A673 (cell line): ENCODE measurements at regions not wholly inside any gene's neighbourhood (a gene's known extent, or its start where the extent isn't known, plus 50 kb on each side); places are given as distances from the start of the nearest gene placed in this dataset.
A peak's percentile ranks its signal among the peaks of the same experiment; 100 is the strongest.

Experiments used
- BruUV-seq: library from RNA; stranded (reverse); fragments of 400-500 nt; replicated peaks from 2 replicates; lab custom pipeline; 2021; lab: Mats Ljungman, UMichigan
- CTCF ChIA-PET: fragments of 300-600 bp; sonication (Branson Sonifier 250); formaldehyde crosslinking; loops from one replicate; lab custom pipeline; 2022; ENCODE audit warnings: antibody characterized with exemption; lab: Charles Lee
- POLR2A ChIA-PET: fragments of 300-600 bp; sonication (Branson Sonifier 250); formaldehyde crosslinking; loops from one replicate; lab custom pipeline; 2022; ENCODE audit warnings: antibody characterized with exemption; ENCODE audit not compliant: low non-redundant PET; lab: Charles Lee
- DNase-seq: peaks from one replicate; pipeline ENCODE4 v3.0.0-alpha.2; 2015; ENCODE audit warnings: low spot score
- H3K27ac ChIP-seq: fragments of 200-600 bp; sonication (generic); 2 replicates; pipeline ENCODE4 v1.5.1; 2016; ENCODE audit warnings: mixed run types, low read depth, mild to moderate bottlenecking, mixed read lengths, antibody characterized with exemption, low read length; ENCODE audit not compliant: poor library complexity, severe bottlenecking
- H3K27me3 ChIP-seq: fragments of 200-600 bp; sonication (generic); replicated peaks from 2 replicates; pipeline ENCODE4 v1.6.1; 2017; ENCODE audit warnings: mixed run types, low read depth, mild to moderate bottlenecking, mixed read lengths, antibody characterized with exemption, low read length; ENCODE audit not compliant: insufficient read depth, poor library complexity
- H3K36me3 ChIP-seq: fragments of 200-600 bp; sonication (generic); 2 replicates; pipeline ENCODE4 v1.6.1; 2016; ENCODE audit warnings: mixed run types, mild to moderate bottlenecking, mixed read lengths, antibody characterized with exemption, low read length; ENCODE audit not compliant: insufficient read depth, poor library complexity, severe bottlenecking
- H3K4me1 ChIP-seq: fragments of 200-600 bp; sonication (generic); 2 replicates; pipeline ENCODE4 v1.6.1; 2017; ENCODE audit warnings: mixed run types, mild to moderate bottlenecking, mixed read lengths, antibody characterized with exemption, low read length; ENCODE audit not compliant: insufficient read depth, poor library complexity, severe bottlenecking
- H3K4me3 ChIP-seq: fragments of 200-600 bp; sonication (generic); 2 replicates; pipeline ENCODE4 v1.5.1; 2016; ENCODE audit warnings: low read depth, mixed run types, mild to moderate bottlenecking, mixed read lengths, low read length; ENCODE audit not compliant: poor library complexity, severe bottlenecking
- H3K9me3 ChIP-seq: fragments of 200-600 bp; sonication (generic); 2 replicates; pipeline ENCODE4 v1.6.1; 2016; ENCODE audit warnings: mixed run types, low read depth, mild to moderate bottlenecking, mixed read lengths, antibody characterized with exemption, low read length; ENCODE audit not compliant: poor library complexity, severe bottlenecking
- EZH2 ChIP-seq: fragments of 200-600 bp; sonication (generic); IDR thresholded peaks from 2 replicates; pipeline ENCODE4 v1.6.1; 2017; ENCODE audit warnings: borderline replicate concordance, low read depth, mild to moderate bottlenecking, mixed read lengths, antibody characterized with exemption, low read length; ENCODE audit not compliant: poor library complexity, severe bottlenecking
- intact Hi-C: fragments of 100-400 bp; cut with micrococcal nuclease; formaldehyde crosslinking; loops from one replicate; pipeline ENCODE4 v1.10.0; 2022; ENCODE audit not compliant: unreplicated experiment
- TF ChIP-seq, protein P1 (sequence below): fragments of 300-800, 200-600 bp; sonication (generic); conservative IDR thresholded peaks from 2 replicates; pipeline ENCODE4 v1.5.1; 2017; ENCODE audit warnings: low read depth, mild to moderate bottlenecking, antibody characterized with exemption, low read length, moderate library complexity, mixed read lengths

DNA sequence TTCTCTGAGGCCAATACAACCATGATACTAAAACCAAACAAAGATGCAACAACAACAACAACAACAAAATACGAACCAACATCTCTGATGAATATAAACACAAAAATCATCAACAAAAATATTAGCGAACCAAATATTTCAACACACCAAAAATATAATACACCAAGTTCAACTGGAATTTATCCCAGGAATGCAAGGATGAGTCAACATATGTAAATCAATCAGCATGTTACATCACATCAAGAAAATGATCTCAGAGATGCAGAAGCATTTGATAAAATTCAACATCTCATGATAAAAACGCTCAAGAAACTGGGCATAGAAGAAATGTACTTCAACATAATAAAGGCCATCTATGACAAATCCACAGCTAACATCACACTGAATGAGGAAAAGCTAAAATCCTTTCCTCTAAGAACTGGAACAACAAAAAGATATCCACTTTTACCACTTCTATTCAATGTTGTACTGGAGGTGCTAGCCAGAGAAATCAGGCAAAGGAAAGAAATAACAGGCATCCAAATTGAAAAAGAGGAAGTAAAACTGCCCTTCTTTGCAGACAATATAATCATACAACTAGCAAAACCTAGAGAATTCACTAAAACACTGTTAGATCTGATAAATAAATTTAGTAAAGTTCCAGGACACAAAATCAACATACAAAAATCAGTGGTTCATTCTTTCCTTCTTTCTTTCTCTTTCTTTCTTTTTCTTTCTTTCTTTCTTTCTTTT is 2448.7 kb upstream of the PCDH20 start:
- intact Hi-C loops: no loop called here
- Histone ChIP-seq H3K27me3 (no peaks in the 10 kb centered on the region), H3K9me3 (no peaks in the 10 kb centered on the region), H3K4me1 (no peaks in the 10 kb centered on the region), H3K4me3 (no peak overlapping the region), H3K27ac (no peak overlapping the region), H3K36me3 (no peaks in the 10 kb centered on the region)
- POLR2A ChIA-PET: no interaction called here
- no TSS peak for BruUV-seq
- TF ChIP-seq, protein P1, sequence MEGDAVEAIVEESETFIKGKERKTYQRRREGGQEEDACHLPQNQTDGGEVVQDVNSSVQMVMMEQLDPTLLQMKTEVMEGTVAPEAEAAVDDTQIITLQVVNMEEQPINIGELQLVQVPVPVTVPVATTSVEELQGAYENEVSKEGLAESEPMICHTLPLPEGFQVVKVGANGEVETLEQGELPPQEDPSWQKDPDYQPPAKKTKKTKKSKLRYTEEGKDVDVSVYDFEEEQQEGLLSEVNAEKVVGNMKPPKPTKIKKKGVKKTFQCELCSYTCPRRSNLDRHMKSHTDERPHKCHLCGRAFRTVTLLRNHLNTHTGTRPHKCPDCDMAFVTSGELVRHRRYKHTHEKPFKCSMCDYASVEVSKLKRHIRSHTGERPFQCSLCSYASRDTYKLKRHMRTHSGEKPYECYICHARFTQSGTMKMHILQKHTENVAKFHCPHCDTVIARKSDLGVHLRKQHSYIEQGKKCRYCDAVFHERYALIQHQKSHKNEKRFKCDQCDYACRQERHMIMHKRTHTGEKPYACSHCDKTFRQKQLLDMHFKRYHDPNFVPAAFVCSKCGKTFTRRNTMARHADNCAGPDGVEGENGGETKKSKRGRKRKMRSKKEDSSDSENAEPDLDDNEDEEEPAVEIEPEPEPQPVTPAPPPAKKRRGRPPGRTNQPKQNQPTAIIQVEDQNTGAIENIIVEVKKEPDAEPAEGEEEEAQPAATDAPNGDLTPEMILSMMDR: no peak
- TF ChIP-seq EZH2: no peak
- DNase-seq: peak; percentile 11
- CTCF ChIA-PET: interaction anchor here (0.6 kb wide), 1 partner anchor 830 kb away, joined by 5 read pairs; no protein-coding TSS in a partner anchor

DNA sequence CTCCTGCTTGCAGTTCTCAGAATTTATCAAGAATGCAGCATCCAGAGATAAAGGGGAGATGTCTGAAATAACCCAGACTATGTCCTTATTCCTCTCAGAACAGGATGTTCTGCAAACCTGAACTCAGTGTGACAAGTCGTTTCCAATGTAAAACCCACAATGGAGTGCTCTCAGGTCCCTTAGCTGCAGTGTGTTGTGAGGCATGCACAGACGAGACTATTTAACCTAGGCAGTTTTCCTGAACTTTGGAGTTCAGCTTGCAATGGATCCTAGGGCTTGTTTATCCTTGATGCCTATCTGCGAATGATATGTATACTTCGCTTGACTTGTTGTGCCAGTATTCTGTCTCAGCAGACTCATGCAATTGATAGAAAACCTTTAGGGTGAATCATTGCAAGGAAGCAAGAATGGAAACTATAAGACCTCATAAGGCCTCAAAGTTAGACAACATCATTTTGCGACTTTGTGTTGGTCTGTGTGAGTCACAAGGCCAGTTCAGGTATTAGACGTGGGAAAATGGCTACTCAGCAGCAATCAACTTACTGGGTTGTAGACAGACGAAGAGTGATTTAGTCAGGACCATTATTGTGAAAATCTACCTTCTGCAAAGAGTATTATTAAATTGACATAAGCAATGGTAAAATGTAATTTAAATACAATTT is 2439.9 kb upstream of the PCDH20 start:
- Histone ChIP-seq H3K27me3 (no peaks in the 10 kb centered on the region), H3K9me3 (no peaks in the 10 kb centered on the region), H3K27ac (no peak overlapping the region), H3K4me3 (no peak overlapping the region), H3K36me3 (no peaks in the 10 kb centered on the region), H3K4me1 (peaks cover 5% of the 10 kb centered on the region)
- no TSS peak for BruUV-seq
- ChIA-PET POLR2A (no interaction called here), CTCF (no interaction called here)
- DNase-seq: no peak
- intact Hi-C loops: no loop called here
- TF ChIP-seq EZH2: no peak
- TF ChIP-seq, protein P1: no peak

DNA sequence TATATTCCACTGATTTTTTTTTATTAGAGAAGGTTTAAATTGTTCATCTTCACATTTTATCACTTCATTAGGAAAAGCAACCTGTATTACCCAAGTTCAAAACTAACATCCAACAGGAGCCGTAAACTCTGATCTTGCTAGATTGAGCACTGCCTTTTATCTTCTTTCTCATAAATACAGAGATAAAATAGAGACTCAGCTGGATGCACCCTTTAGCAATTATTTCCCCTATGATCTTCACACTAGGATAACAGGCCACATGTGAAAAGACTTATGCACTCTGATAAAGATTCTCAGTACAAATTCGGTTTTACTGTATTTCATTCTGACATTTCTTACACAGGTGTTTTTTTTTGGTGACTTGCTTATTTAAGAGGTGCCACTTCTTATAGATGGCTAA is 2438.2 kb upstream of the PCDH20 start:
- Histone ChIP-seq H3K27ac (no peak overlapping the region), H3K4me3 (no peak overlapping the region), H3K36me3 (no peaks in the 10 kb centered on the region), H3K4me1 (peaks cover 5% of the 10 kb centered on the region), H3K9me3 (no peaks in the 10 kb centered on the region), H3K27me3 (no peaks in the 10 kb centered on the region)
- CTCF ChIA-PET: no interaction called here
- POLR2A ChIA-PET: no interaction called here
- peak; percentile 21 for DNase-seq
- intact Hi-C loops: no loop called here
- no TSS peak for BruUV-seq
- no peak for TF ChIP-seq EZH2
